Adrenal gland (tissue), 5 donors: ENCODE measurements at regions not wholly inside any gene's neighbourhood (a gene's known extent, or its start where the extent isn't known, plus 50 kb on each side); places are given as distances from the start of the nearest gene placed in this dataset.

Experiments
- CTCF ChIP-seq, 6 experiments: fragments of 450-650 bp in 4 of 6; fragments of 200-600 bp in 2 of 6; sonication (generic) in 1 of 6; IDR thresholded peaks; 1 replicate in 5 of 6; 2 replicates in 1 of 6; pipeline versions ENCODE4 v1.5.1 to v1.8.0; 2016 to 2021; ENCODE audit warnings: antibody characterized with exemption in 6 of 6, mild to moderate bottlenecking in 2 of 6, moderate library complexity in 1 of 6
- POLR2A ChIP-seq, 2 donors: fragments of 450-650 bp; IDR thresholded peaks; one replicate each; pipeline ENCODE4 v1.6.1; 2017; ENCODE audit warnings: antibody characterized with exemption in 2 of 2, mild to moderate bottlenecking in 2 of 2, moderate library complexity in 1 of 2
- donor health status: DM: no; HTN: no; CAD: no.

DNA sequence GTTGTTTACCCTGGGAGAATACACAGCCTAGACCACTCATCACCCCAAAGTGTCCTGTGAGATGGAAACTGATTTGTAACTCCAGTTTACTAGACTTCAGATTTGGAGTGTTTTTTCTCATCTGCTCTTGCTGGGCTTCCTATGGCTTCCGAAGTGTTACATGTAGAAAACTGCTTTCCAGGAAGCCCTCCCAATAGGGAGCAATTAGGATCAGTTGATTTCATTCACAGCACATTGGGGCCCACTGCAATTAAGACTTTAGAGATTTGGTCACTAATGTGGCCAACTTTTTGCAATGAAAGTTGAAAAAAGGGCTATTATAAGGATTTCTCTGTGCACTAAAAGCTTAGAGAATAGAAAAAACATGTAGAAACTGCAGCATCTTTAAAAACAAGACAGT is 656.6 kb upstream of the CHAC2 start:
- no peak for TF ChIP-seq POLR2A (IDR thresholded peaks at IDR 0.05)
- TF ChIP-seq CTCF (IDR thresholded peaks at IDR 0.05): no peak
